Left lung (tissue), 4 donors: ENCODE measurements at regions not wholly inside any gene's neighbourhood (a gene's known extent, or its start where the extent isn't known, plus 50 kb on each side); places are given as distances from the start of the nearest gene placed in this dataset.
A peak's percentile ranks its signal among the peaks of the same experiment; 100 is the strongest.
"Not testable (repeated sequence)": the region's sequence is repeated elsewhere in the genome, so short reads cannot be mapped to it uniquely, and the experiment has no call there.

Experiments
- ATAC-seq: fragments of 200-7000 bp; cut with Tn5 transposase; one replicate; pipeline ENCODE4 v1.9.1; 2020; ENCODE audit warnings: moderate library complexity
- DNase-seq, 4 donors: peaks; one replicate each; pipeline ENCODE4 v3.0.0-alpha.2; 2013 to 2020
- H3K27ac ChIP-seq, 2 donors: fragments of 200-600 bp; sonication (generic) in 1 of 2; one replicate each; pipeline versions ENCODE4 v1.5.0 to v1.8.0; 2020 to 2021
- H3K27me3 ChIP-seq, 2 donors: fragments of 200-600 bp; sonication (generic) in 1 of 2; one replicate each; pipeline versions ENCODE4 v1.5.0 to v1.8.0; 2020 to 2021
- H3K36me3 ChIP-seq, 2 donors: fragments of 200-600 bp; sonication (generic) in 1 of 2; one replicate each; pipeline versions ENCODE4 v1.5.0 to v1.8.0; 2020 to 2021
- H3K4me1 ChIP-seq, 2 donors: fragments of 200-600 bp; one replicate each; pipeline ENCODE4 v1.8.0; 2021
- H3K4me3 ChIP-seq, 2 donors: fragments of 200-600 bp; sonication (generic) in 1 of 2; one replicate each; pipeline versions ENCODE4 v1.5.0 to v1.8.0; 2020 to 2021; ENCODE audit warnings: mild to moderate bottlenecking in 1 of 2
- H3K9me3 ChIP-seq, 2 donors: fragments of 200-600 bp; sonication (generic) in 1 of 2; one replicate each; pipeline versions ENCODE4 v1.5.0 to v1.8.0; 2020 to 2021
- CTCF ChIP-seq, 2 donors: fragments of 200-600 bp; sonication (generic) in 1 of 2; IDR thresholded peaks; one replicate each; pipeline versions ENCODE4 v1.5.0 to v1.8.0; 2021; ENCODE audit warnings: antibody characterized with exemption in 2 of 2
- intact Hi-C, 2 donors: fragments of 100-400 bp; cut with DNase I; formaldehyde crosslinking; loops; one replicate each; pipeline versions ENCODE4 v1.11.2 to v1.14.2; 2022
- donor health status: DM: no; HTN: yes; CAD: no.
- donor health status: DM: no; HTN: no; CAD: no.

- H3K9me3 ChIP-seq: peaks cover 0 to 14% of the 10 kb centered on the region in 2 donors
- no peak overlapping the region for H3K4me3 ChIP-seq
- H3K36me3 ChIP-seq: no peaks in the 10 kb centered on the region
- DNase-seq: no peak
- H3K27me3 ChIP-seq: no peaks in the 10 kb centered on the region
- no peak for ATAC-seq
- no peak overlapping the region for H3K27ac ChIP-seq
- intact Hi-C loops: no loop called here
- H3K4me1 ChIP-seq: no peaks in the 10 kb centered on the region
- no peak for TF ChIP-seq CTCF (IDR thresholded peaks at IDR 0.05)
Measured at GRCh38 chr12:87201598-87201997, 827.6 kb downstream of the C12orf50 start.

- ATAC-seq (no peak), DNase-seq (no peak)
- H3K4me1 ChIP-seq: no peaks in the 10 kb centered on the region
- H3K27me3 ChIP-seq: no peaks in the 10 kb centered on the region
- intact Hi-C loops: no loop called here
- peaks cover 0 to 14% of the 10 kb centered on the region in 2 donors for H3K9me3 ChIP-seq
- no peaks in the 10 kb centered on the region for H3K36me3 ChIP-seq
- no peak for TF ChIP-seq CTCF (IDR thresholded peaks at IDR 0.05)
- no peak overlapping the region for H3K4me3 ChIP-seq
- H3K27ac ChIP-seq: no peak overlapping the region
Measured at GRCh38 chr12:87200289-87200979, 828.8 kb downstream of the C12orf50 start.

- intact Hi-C loops: no loop called here
- no peaks in the 10 kb centered on the region for H3K4me1 ChIP-seq
- DNase-seq (no peak), ATAC-seq (no peak)
- TF ChIP-seq CTCF (IDR thresholded peaks at IDR 0.05): no peak
- H3K9me3 ChIP-seq: peaks cover 0 to 3% of the 10 kb centered on the region in 2 donors
- no peak overlapping the region for H3K27ac ChIP-seq
- H3K27me3 ChIP-seq: no peaks in the 10 kb centered on the region
- H3K36me3 ChIP-seq: no peaks in the 10 kb centered on the region
- H3K4me3 ChIP-seq: no peak overlapping the region
Measured at GRCh38 chr12:87198181-87198580, 831.0 kb downstream of the C12orf50 start.

DNA sequence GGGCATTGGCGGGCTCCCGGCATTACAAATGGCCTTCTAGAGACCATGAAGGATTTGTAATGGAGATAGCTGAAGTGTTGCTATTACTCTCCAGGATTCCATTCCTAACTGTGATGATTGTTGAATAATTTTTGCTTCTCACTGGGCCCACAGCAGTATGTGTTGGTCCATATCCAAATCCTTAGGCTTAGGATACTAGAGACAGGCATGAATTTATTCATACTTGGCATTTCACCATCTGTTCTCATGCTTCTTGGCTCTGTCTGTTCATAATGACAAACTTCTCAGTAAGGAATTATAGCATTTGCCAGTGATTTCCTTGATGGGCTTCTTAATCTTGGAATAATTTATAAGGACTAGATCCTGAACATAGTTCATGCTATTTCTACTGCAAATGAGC, 832.9 kb downstream of the C12orf50 start:
- DNase-seq: peak in 1 of 4 donors; percentile 1
- no peaks in the 10 kb centered on the region for H3K4me1 ChIP-seq
- intact Hi-C loops: no loop called here
- no peak for ATAC-seq
- H3K36me3 ChIP-seq: no peaks in the 10 kb centered on the region
- H3K4me3 ChIP-seq: no peak overlapping the region
- TF ChIP-seq CTCF (IDR thresholded peaks at IDR 0.05): no peak
- no peak overlapping the region for H3K27ac ChIP-seq
- no peaks in the 10 kb centered on the region for H3K27me3 ChIP-seq
- no peaks in the 10 kb centered on the region for H3K9me3 ChIP-seq

DNA sequence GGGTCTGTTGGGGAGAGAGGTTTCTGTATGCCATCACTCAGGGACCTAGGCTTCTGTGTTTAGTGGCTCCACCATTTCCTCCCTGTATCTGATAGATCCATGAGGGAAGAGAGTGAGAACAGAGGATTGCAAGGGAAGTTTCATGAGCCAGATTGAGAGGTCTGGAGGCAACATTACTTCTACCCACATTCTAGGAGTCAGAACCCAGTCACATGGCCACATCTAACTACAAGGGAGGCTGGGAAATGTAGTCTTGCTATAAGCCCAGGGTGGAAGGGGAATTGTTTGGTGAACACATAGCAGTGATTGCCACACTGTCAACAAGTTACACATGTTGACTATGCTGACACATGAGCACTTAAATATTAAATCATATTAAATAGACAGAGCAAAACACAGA, 834.8 kb downstream of the C12orf50 start:
- intact Hi-C loops: not testable (repeated sequence)

GRCh38 chr12:87185367-87185766, 843.8 kb downstream of the C12orf50 start:
- Histone ChIP-seq H3K27ac (no peak overlapping the region), H3K4me1 (no peaks in the 10 kb centered on the region), H3K4me3 (no peak overlapping the region), H3K27me3 (no peaks in the 10 kb centered on the region), H3K9me3 (peaks cover 0 to 4% of the 10 kb centered on the region in 2 donors), H3K36me3 (no peaks in the 10 kb centered on the region)
- intact Hi-C loops: no loop called here
- TF ChIP-seq CTCF (IDR thresholded peaks at IDR 0.05): no peak
- no peak for DNase-seq
- ATAC-seq: no peak

More for the DNA sequence above, 834.8 kb downstream of the C12orf50 start:
- H3K4me3 ChIP-seq, H3K9me3 ChIP-seq, H3K27me3 ChIP-seq, ATAC-seq, DNase-seq, H3K4me1 ChIP-seq, H3K27ac ChIP-seq, H3K36me3 ChIP-seq: not testable (repeated sequence)
